GM12891 (cell line): ENCODE measurements at regions not wholly inside any gene's neighbourhood (a gene's known extent, or its start where the extent isn't known, plus 50 kb on each side); places are given as distances from the start of the nearest gene placed in this dataset.
"Not testable (repeated sequence)": the region's sequence is repeated elsewhere in the genome, so short reads cannot be mapped to it uniquely, and the experiment has no call there.

Experiments used
- POLR2A ChIP-seq: IDR thresholded peaks from 2 replicates; pipeline ENCODE4 v1.6.1; 2011; ENCODE audit warnings: low read depth, low read length, control low read depth
- POLR2AphosphoS5 ChIP-seq: IDR thresholded peaks from 2 replicates; pipeline ENCODE4 v1.6.1; 2011; ENCODE audit warnings: low read depth, low read length, control low read depth

GRCh38 chr3:163499736-163500219 lies 1578.5 kb downstream of the SI start:
- TF ChIP-seq POLR2AphosphoS5, POLR2A: not testable (repeated sequence)
